GM18517 (cell line): ENCODE measurements at regions not wholly inside any gene's neighbourhood (a gene's known extent, or its start where the extent isn't known, plus 50 kb on each side); places are given as distances from the start of the nearest gene placed in this dataset.

Source experiments
- ATAC-seq: cut with Tn5 transposase; IDR thresholded peaks from one replicate; pipeline ENCODE4 v1.9.1; 2021; ENCODE audit warnings: mild to moderate bottlenecking, moderate library complexity; ENCODE audit not compliant: unreplicated experiment

- no peak for ATAC-seq
Measured at GRCh38 chr4:62288808-62289541, 1088.8 kb downstream of the ADGRL3 start.

GRCh38 chr4:62285026-62285425 lies 1084.9 kb downstream of the ADGRL3 start:
- ATAC-seq: no peak

- ATAC-seq: no peak
Measured at GRCh38 chr4:62279689-62280088, 1079.6 kb downstream of the ADGRL3 start.

- ATAC-seq: no peak
Measured at GRCh38 chr4:62275470-62275869, 1075.3 kb downstream of the ADGRL3 start.

GRCh38 chr4:62274782-62275181 lies 1074.7 kb downstream of the ADGRL3 start:
- no peak for ATAC-seq

GRCh38 chr4:62271107-62271506 lies 1071.0 kb downstream of the ADGRL3 start:
- no peak for ATAC-seq

- no peak for ATAC-seq
Measured at GRCh38 chr4:62269918-62270317, 1069.8 kb downstream of the ADGRL3 start.

- ATAC-seq: no peak
Measured at GRCh38 chr4:62263454-62263853, 1063.3 kb downstream of the ADGRL3 start.

- ATAC-seq: no peak
Measured at GRCh38 chr4:62262676-62263075, 1062.5 kb downstream of the ADGRL3 start.

GRCh38 chr4:62260254-62260653 lies 1060.1 kb downstream of the ADGRL3 start:
- ATAC-seq: no peak

- ATAC-seq: no peak
Measured at GRCh38 chr4:62256479-62256878, 1056.4 kb downstream of the ADGRL3 start.

- no peak for ATAC-seq
Measured at GRCh38 chr4:62252728-62253127, 1052.6 kb downstream of the ADGRL3 start.

GRCh38 chr4:62250100-62250499 lies 1050.0 kb downstream of the ADGRL3 start:
- ATAC-seq: no peak

GRCh38 chr4:62243895-62244294 lies 1043.8 kb downstream of the ADGRL3 start:
- no peak for ATAC-seq

GRCh38 chr4:62235911-62236310 lies 1035.8 kb downstream of the ADGRL3 start:
- ATAC-seq: no peak

- ATAC-seq: no peak
Measured at GRCh38 chr4:62232814-62233213, 1032.7 kb downstream of the ADGRL3 start.

GRCh38 chr4:62231994-62232393 lies 1031.9 kb downstream of the ADGRL3 start:
- ATAC-seq: no peak

- ATAC-seq: no peak
Measured at GRCh38 chr4:62226082-62226481, 1026.0 kb downstream of the ADGRL3 start.

- no peak for ATAC-seq
Measured at GRCh38 chr4:62222121-62222520, 1022.0 kb downstream of the ADGRL3 start.

- no peak for ATAC-seq
Measured at GRCh38 chr4:62210486-62210885, 1010.4 kb downstream of the ADGRL3 start.

GRCh38 chr4:62209757-62210485 lies 1009.8 kb downstream of the ADGRL3 start:
- no peak for ATAC-seq

- ATAC-seq: no peak
Measured at GRCh38 chr4:62208921-62209320, 1008.8 kb downstream of the ADGRL3 start.
